Neural progenitor cell (in vitro differentiated cells): ENCODE measurements at regions not wholly inside any gene's neighbourhood (a gene's known extent, or its start where the extent isn't known, plus 50 kb on each side); places are given as distances from the start of the nearest gene placed in this dataset.

ENCODE experiments used
- DNase-seq: peaks from one replicate; pipeline ENCODE4 v3.0.0-alpha.2; 2016; ENCODE audit warnings: low spot score
- H2AFZ ChIP-seq: fragments of 200-600 bp; sonication (generic); replicated peaks from 2 replicates; pipeline ENCODE4 v1.6.1; 2016; ENCODE audit warnings: antibody characterized with exemption
- H3F3A ChIP-seq: fragments of 200-600 bp; sonication (generic); 2 replicates; pipeline ENCODE4 v1.6.1; 2016; ENCODE audit warnings: antibody characterized with exemption, low read depth
- H3K27ac ChIP-seq: fragments of 200-600 bp; sonication (generic); 2 replicates; pipeline ENCODE4 v1.5.1; 2016; ENCODE audit warnings: mild to moderate bottlenecking
- H3K27me3 ChIP-seq: fragments of 200-600 bp; sonication (generic); 2 replicates; pipeline ENCODE4 v1.6.1; 2016; ENCODE audit warnings: mild to moderate bottlenecking, moderate library complexity
- H3K36me3 ChIP-seq: fragments of 200-600 bp; sonication (generic); 2 replicates; pipeline ENCODE4 v1.5.1; 2016
- H3K4me1 ChIP-seq: fragments of 200-600 bp; sonication (generic); 2 replicates; pipeline ENCODE4 v1.6.1; 2016; ENCODE audit warnings: mixed run types
- H3K4me2 ChIP-seq: fragments of 200-600 bp; sonication (generic); 2 replicates; pipeline ENCODE4 v1.6.1; 2016
- H3K4me3 ChIP-seq: fragments of 200-600 bp; sonication (generic); 2 replicates; pipeline ENCODE4 v1.5.1; 2016
- H3K79me2 ChIP-seq: fragments of 200-600 bp; sonication (generic); 2 replicates; pipeline ENCODE4 v1.6.1; 2016; ENCODE audit warnings: low read depth
- H3K9ac ChIP-seq: fragments of 200-600 bp; sonication (generic); 2 replicates; pipeline ENCODE4 v1.6.1; 2016
- H3K9me3 ChIP-seq: fragments of 200-600 bp; sonication (generic); 2 replicates; pipeline ENCODE4 v1.5.1; 2016; ENCODE audit warnings: low read depth
- H4K20me1 ChIP-seq: fragments of 200-600 bp; sonication (generic); 2 replicates; pipeline ENCODE4 v1.6.1; 2016; ENCODE audit warnings: low read depth
- H3K27ac Mint-ChIP-seq: 3 replicates; pipeline ENCODE4 v1.8.0; 2021; ENCODE audit warnings: mixed read lengths
- H3K27me3 Mint-ChIP-seq: 2 replicates; pipeline ENCODE4 v1.8.0; 2022; ENCODE audit warnings: low read depth, mild to moderate bottlenecking, inconsistent platforms, moderate library complexity, mixed read lengths; ENCODE audit not compliant: insufficient read depth
- H3K36me3 Mint-ChIP-seq: 3 replicates; pipeline ENCODE4 v1.8.0; 2021; ENCODE audit warnings: mixed read lengths
- H3K4me1 Mint-ChIP-seq: 3 replicates; pipeline ENCODE4 v1.8.0; 2021; ENCODE audit warnings: mixed read lengths
- H3K4me3 Mint-ChIP-seq: 3 replicates; pipeline ENCODE4 v1.8.0; 2021; ENCODE audit warnings: mild to moderate bottlenecking, moderate library complexity, mixed read lengths
- H3K9me3 Mint-ChIP-seq: 3 replicates; pipeline ENCODE4 v1.8.0; 2020; ENCODE audit warnings: mixed read lengths
- EZH2 ChIP-seq: fragments of 200-600 bp; sonication (generic); IDR thresholded peaks from 2 replicates; pipeline ENCODE4 v1.6.1; 2017; ENCODE audit warnings: antibody characterized with exemption, mild to moderate bottlenecking, moderate library complexity
- EZH2phosphoT487 ChIP-seq: fragments of 200-600 bp; sonication (generic); IDR thresholded peaks from 2 replicates; pipeline ENCODE4 v1.6.1; 2017; ENCODE audit warnings: antibody characterized with exemption
- TF ChIP-seq, protein P1 (sequence below): fragments of 200-600 bp; sonication (generic); IDR thresholded peaks from 2 replicates; pipeline ENCODE4 v1.5.1; 2017; ENCODE audit warnings: antibody characterized with exemption, mild to moderate bottlenecking

DNA sequence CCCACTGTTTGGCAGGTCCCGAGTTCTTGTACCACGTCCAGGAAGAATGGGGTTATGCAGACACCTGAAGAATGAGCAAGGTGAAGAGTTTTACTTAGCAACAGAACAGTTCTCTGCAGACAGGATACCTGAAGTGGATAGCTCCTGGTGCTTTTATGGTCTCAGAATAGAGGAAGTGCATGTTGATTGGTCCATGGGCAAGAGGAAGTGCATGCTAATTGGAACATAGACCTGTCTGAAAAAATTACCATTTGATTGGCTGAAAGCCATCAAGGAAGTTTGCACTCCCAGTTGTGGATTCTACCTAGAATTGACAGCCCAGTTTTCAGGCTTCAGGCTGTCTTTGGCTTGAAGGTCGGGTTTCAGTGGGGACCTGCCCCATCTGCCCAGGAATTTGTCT lies 887.5 kb downstream of the FAT4 start:
- Mint-ChIP-seq H3K27me3 (peaks cover 5% of the 10 kb centered on the region), H3K4me1 (no peaks in the 10 kb centered on the region), H3K36me3 (no peaks in the 10 kb centered on the region), H3K4me3 (no peak overlapping the region), H3K27ac (no peak overlapping the region), H3K9me3 (peaks cover 9% of the 10 kb centered on the region)
- no peak for DNase-seq
- no peaks in the 10 kb centered on the region for H4K20me1 ChIP-seq
- H3K4me2 ChIP-seq = no peak overlapping the region
- H2AFZ ChIP-seq = no peak overlapping the region
- H3K4me1 ChIP-seq = no peaks in the 10 kb centered on the region
- no peaks in the 10 kb centered on the region for H3K79me2 ChIP-seq
- no peak for TF ChIP-seq EZH2phosphoT487
- TF ChIP-seq, protein P1, sequence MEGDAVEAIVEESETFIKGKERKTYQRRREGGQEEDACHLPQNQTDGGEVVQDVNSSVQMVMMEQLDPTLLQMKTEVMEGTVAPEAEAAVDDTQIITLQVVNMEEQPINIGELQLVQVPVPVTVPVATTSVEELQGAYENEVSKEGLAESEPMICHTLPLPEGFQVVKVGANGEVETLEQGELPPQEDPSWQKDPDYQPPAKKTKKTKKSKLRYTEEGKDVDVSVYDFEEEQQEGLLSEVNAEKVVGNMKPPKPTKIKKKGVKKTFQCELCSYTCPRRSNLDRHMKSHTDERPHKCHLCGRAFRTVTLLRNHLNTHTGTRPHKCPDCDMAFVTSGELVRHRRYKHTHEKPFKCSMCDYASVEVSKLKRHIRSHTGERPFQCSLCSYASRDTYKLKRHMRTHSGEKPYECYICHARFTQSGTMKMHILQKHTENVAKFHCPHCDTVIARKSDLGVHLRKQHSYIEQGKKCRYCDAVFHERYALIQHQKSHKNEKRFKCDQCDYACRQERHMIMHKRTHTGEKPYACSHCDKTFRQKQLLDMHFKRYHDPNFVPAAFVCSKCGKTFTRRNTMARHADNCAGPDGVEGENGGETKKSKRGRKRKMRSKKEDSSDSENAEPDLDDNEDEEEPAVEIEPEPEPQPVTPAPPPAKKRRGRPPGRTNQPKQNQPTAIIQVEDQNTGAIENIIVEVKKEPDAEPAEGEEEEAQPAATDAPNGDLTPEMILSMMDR = no peak
- no peak for TF ChIP-seq EZH2
- no peaks in the 10 kb centered on the region for H3K36me3 ChIP-seq
- no peak overlapping the region for H3K9ac ChIP-seq
- no peak overlapping the region for H3K4me3 ChIP-seq
- H3K27me3 ChIP-seq = no peaks in the 10 kb centered on the region
- no peaks in the 10 kb centered on the region for H3K9me3 ChIP-seq
- no peak overlapping the region for H3K27ac ChIP-seq
- H3F3A ChIP-seq = no peaks in the 10 kb centered on the region

DNA sequence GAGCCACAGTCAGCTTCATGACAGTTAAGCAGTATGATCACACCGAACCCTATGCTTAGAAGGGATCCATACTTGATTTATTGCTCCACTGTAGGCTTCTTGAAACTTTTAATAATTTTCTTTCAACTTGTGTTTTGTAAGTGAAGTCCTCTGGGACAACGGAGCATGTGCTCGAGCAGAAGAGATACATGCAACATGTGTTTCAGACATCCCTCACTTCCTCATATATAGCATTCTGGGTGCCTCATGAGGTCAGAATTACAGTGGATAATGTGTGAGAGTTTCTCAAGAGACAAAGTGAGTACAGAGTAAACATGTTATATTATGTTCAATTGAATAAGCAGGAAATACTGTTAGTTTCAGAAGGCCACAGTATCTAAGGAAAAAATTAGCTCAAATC lies 893.2 kb downstream of the FAT4 start:
- Mint-ChIP-seq H3K4me1 (no peaks in the 10 kb centered on the region), H3K36me3 (no peaks in the 10 kb centered on the region), H3K27me3 (no peaks in the 10 kb centered on the region), H3K27ac (no peak overlapping the region), H3K9me3 (no peaks in the 10 kb centered on the region), H3K4me3 (no peak overlapping the region)
- H3K79me2 ChIP-seq = no peaks in the 10 kb centered on the region
- H4K20me1 ChIP-seq = no peaks in the 10 kb centered on the region
- H3K9ac ChIP-seq = no peak overlapping the region
- TF ChIP-seq EZH2phosphoT487 = no peak
- TF ChIP-seq EZH2 = no peak
- TF ChIP-seq, protein P1 = no peak
- no peak overlapping the region for H3K27ac ChIP-seq
- no peak overlapping the region for H3K4me3 ChIP-seq
- H3K4me1 ChIP-seq = no peaks in the 10 kb centered on the region
- no peaks in the 10 kb centered on the region for H3K36me3 ChIP-seq
- DNase-seq = no peak
- no peaks in the 10 kb centered on the region for H3K27me3 ChIP-seq
- H3K9me3 ChIP-seq = no peaks in the 10 kb centered on the region
- H2AFZ ChIP-seq = no peak overlapping the region
- H3K4me2 ChIP-seq = no peak overlapping the region
- no peaks in the 10 kb centered on the region for H3F3A ChIP-seq

DNA sequence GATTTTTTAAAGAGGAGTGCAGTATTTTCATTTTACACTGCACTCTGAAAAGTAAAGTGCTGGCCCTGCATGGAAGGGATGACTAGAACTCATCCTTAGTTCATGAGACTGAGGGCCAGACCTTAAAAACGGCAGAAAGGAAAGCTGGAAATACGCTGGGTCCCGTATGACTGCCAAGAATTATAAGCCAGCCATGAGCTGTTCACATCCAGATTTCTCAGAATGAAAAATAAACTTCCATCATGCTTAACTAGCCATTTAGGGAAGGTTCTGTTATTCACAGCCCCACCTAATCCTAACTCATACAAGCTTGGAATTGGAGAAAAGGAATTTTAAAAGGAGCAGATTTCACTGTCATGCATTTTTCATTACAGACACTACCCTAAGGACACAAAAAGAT lies 894.4 kb downstream of the FAT4 start:
- no peak overlapping the region for H3K4me3 Mint-ChIP-seq
- DNase-seq = no peak
- Histone ChIP-seq H3K9me3 (no peaks in the 10 kb centered on the region), H3K4me1 (no peaks in the 10 kb centered on the region), H3K79me2 (no peaks in the 10 kb centered on the region), H3K36me3 (no peaks in the 10 kb centered on the region), H3K4me2 (no peak overlapping the region), H3K9ac (no peak overlapping the region), H2AFZ (peak overlapping the region; percentile 5), H3K27ac (no peak overlapping the region), H3K27me3 (no peaks in the 10 kb centered on the region), H4K20me1 (no peaks in the 10 kb centered on the region), H3F3A (no peaks in the 10 kb centered on the region), H3K4me3 (no peak overlapping the region)
- no peaks in the 10 kb centered on the region for H3K9me3 Mint-ChIP-seq
- H3K36me3 Mint-ChIP-seq = no peaks in the 10 kb centered on the region
- no peak overlapping the region for H3K27ac Mint-ChIP-seq
- TF ChIP-seq, protein P1 = no peak
- no peak for TF ChIP-seq EZH2phosphoT487
- no peak for TF ChIP-seq EZH2
- no peaks in the 10 kb centered on the region for H3K4me1 Mint-ChIP-seq
- no peaks in the 10 kb centered on the region for H3K27me3 Mint-ChIP-seq

DNA sequence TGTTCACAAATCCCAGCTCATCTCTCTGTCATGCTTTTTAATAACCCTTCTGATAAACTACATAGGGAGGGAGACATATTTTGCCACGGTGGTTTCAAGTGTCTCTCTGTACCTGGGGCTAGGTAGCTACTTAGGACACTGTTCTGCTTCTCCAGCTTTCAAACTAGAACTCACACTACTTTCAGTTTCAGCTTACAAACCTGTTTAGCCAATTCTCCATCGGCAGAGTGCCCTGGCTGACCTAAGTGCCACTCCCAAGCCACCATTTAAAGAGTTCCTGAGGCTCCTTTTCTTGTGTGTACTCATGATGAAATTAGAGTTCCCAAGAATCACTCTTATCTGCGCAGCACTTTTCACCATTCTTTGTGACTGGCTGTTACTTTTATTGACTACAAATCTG lies 899.2 kb downstream of the FAT4 start:
- Histone ChIP-seq H3K9ac (no peak overlapping the region), H3K4me2 (no peak overlapping the region), H3K9me3 (no peaks in the 10 kb centered on the region), H3F3A (no peaks in the 10 kb centered on the region), H3K27me3 (no peaks in the 10 kb centered on the region), H3K4me3 (no peak overlapping the region), H3K4me1 (no peaks in the 10 kb centered on the region), H2AFZ (no peak overlapping the region), H4K20me1 (no peaks in the 10 kb centered on the region), H3K79me2 (no peaks in the 10 kb centered on the region), H3K27ac (no peak overlapping the region), H3K36me3 (no peaks in the 10 kb centered on the region)
- Mint-ChIP-seq H3K4me1 (no peaks in the 10 kb centered on the region), H3K27ac (no peak overlapping the region), H3K27me3 (no peaks in the 10 kb centered on the region), H3K9me3 (no peaks in the 10 kb centered on the region), H3K36me3 (no peaks in the 10 kb centered on the region), H3K4me3 (no peak overlapping the region)
- TF ChIP-seq, protein P1 = no peak
- TF ChIP-seq EZH2 (no peak), EZH2phosphoT487 (no peak)
- no peak for DNase-seq
